IMR-90 (cell line): ENCODE measurements at regions not wholly inside any gene's neighbourhood (a gene's known extent, or its start where the extent isn't known, plus 50 kb on each side); places are given as distances from the start of the nearest gene placed in this dataset.

Source experiments
- CTCF ChIP-seq: conservative IDR thresholded peaks from 2 replicates; pipeline ENCODE4 v1.5.1; 2012; ENCODE audit warnings: mild to moderate bottlenecking, low read depth, low read length, improper control_type of control experiment
- MAFK ChIP-seq: IDR thresholded peaks from 2 replicates; pipeline ENCODE4 v1.6.1; 2012; ENCODE audit warnings: low read depth, low read length, improper control_type of control experiment
- POLR2A ChIP-seq: IDR thresholded peaks from 2 replicates; pipeline ENCODE4 v1.6.1; 2012; ENCODE audit warnings: mild to moderate bottlenecking, low read depth, low read length
- RAD21 ChIP-seq: IDR thresholded peaks from 2 replicates; pipeline ENCODE4 v1.6.1; 2012; ENCODE audit warnings: low read length, improper control_type of control experiment
- RCOR1 ChIP-seq: IDR thresholded peaks from 2 replicates; pipeline ENCODE4 v1.6.1; 2012; ENCODE audit warnings: mild to moderate bottlenecking, low read length, improper control_type of control experiment; ENCODE audit not compliant: insufficient replicate concordance
- RFX5 ChIP-seq: IDR thresholded peaks from 2 replicates; pipeline ENCODE4 v1.8.0; 2012; ENCODE audit warnings: low read depth, mild to moderate bottlenecking, low read length, moderate library complexity
- SMC3 ChIP-seq: fragments of 150-350 bp; IDR thresholded peaks from 2 replicates; pipeline ENCODE4 v1.6.1; 2016; ENCODE audit warnings: low read depth, mild to moderate bottlenecking, antibody characterized with exemption, low read length, moderate library complexity

- no peak for TF ChIP-seq RFX5
- no peak for TF ChIP-seq CTCF
- TF ChIP-seq SMC3 = no peak
- TF ChIP-seq POLR2A = no peak
- TF ChIP-seq RCOR1 = no peak
- no peak for TF ChIP-seq RAD21
- no peak for TF ChIP-seq MAFK
Measured at GRCh38 chr2:241996100-241996499, 126.6 kb downstream of the RTP5 start.
